GM12878 (cell line): ENCODE measurements at regions not wholly inside any gene's neighbourhood (a gene's known extent, or its start where the extent isn't known, plus 50 kb on each side); places are given as distances from the start of the nearest gene placed in this dataset.

ENCODE experiments used
- EED ChIP-seq: sonication (generic); IDR thresholded peaks from 2 replicates; pipeline ENCODE4 v1.6.1; 2016; ENCODE audit warnings: antibody characterized with exemption, low read depth
- EZH2 ChIP-seq: IDR thresholded peaks from 2 replicates; pipeline ENCODE4 v1.6.1; 2012; ENCODE audit warnings: low read depth, mild to moderate bottlenecking, control low read depth, inconsistent platforms, low read length, borderline replicate concordance; ENCODE audit not compliant: control insufficient read depth
- SMC3 ChIP-seq: IDR thresholded peaks from 2 replicates; pipeline ENCODE4 v1.6.1; 2011; ENCODE audit warnings: low read length, improper control_type of control experiment, borderline replicate concordance
- TF ChIP-seq, protein P1 (sequence below), 3 experiments: IDR thresholded peaks in 2 of 3; conservative IDR thresholded peaks in 1 of 3; 2 replicates each; pipeline ENCODE4 v1.5.1; 2011; ENCODE audit warnings: low read depth in 3 of 3, low read length in 3 of 3, mild to moderate bottlenecking in 3 of 3, control low read depth in 2 of 3, moderate library complexity in 2 of 3, inconsistent platforms in 1 of 3, mixed read lengths in 1 of 3; ENCODE audit not compliant: control insufficient read depth in 2 of 3, insufficient read depth in 1 of 3; ENCODE audit errors: extremely low read depth in 1 of 3

DNA sequence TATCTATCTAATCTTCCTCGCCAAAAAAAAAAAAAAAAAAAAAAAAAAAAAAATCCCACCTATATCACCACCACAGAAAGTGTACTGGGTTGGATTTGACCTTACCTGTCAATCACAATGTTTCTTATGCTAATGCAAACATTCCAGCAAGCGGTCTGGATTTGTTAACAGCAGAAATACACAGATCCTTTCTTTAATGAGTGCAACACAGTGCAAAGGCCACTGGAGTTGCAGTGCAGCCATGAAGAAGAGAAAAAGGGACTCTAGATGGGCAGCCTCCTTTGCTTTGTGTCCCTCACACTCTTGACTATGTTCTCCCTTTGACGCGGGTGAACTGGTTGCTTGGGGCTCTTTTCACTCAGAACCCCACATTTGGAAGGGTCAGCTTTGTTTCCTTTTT is 127.3 kb upstream of the PRKCQ start:
- TF ChIP-seq, protein P1, sequence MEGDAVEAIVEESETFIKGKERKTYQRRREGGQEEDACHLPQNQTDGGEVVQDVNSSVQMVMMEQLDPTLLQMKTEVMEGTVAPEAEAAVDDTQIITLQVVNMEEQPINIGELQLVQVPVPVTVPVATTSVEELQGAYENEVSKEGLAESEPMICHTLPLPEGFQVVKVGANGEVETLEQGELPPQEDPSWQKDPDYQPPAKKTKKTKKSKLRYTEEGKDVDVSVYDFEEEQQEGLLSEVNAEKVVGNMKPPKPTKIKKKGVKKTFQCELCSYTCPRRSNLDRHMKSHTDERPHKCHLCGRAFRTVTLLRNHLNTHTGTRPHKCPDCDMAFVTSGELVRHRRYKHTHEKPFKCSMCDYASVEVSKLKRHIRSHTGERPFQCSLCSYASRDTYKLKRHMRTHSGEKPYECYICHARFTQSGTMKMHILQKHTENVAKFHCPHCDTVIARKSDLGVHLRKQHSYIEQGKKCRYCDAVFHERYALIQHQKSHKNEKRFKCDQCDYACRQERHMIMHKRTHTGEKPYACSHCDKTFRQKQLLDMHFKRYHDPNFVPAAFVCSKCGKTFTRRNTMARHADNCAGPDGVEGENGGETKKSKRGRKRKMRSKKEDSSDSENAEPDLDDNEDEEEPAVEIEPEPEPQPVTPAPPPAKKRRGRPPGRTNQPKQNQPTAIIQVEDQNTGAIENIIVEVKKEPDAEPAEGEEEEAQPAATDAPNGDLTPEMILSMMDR (IDR thresholded peaks at IDR 0.05 in 2 of 3, conservative IDR thresholded peaks at IDR 0.05 in 1 of 3; ENCODE audit: control insufficient read depth in 2 of 3, extremely low read depth in 1 of 3, insufficient read depth in 1 of 3, low read depth in 3 of 3, low read length in 3 of 3), result no peak
- TF ChIP-seq SMC3 (no peak), EED (no peak), EZH2 (no peak)
